Tibial nerve (tissue), 4 donors: ENCODE measurements at regions not wholly inside any gene's neighbourhood (a gene's known extent, or its start where the extent isn't known, plus 50 kb on each side); places are given as distances from the start of the nearest gene placed in this dataset.

Experiments
- EP300 ChIP-seq, 2 donors: sonication (generic); formaldehyde crosslinking; IDR thresholded peaks; one replicate each; pipeline ENCODE4 v1.6.1; 2017; ENCODE audit warnings: antibody characterized with exemption in 2 of 2, mild to moderate bottlenecking in 1 of 2
- TF ChIP-seq, protein P1 (sequence below), 5 experiments: fragments of 200-600 bp in 3 of 5; fragments of 450-650 bp in 2 of 5; sonication (generic) in 3 of 5; IDR thresholded peaks; one replicate each; pipeline ENCODE4 v1.5.1; 2016 to 2019; ENCODE audit warnings: antibody characterized with exemption in 5 of 5, mild to moderate bottlenecking in 3 of 5, moderate library complexity in 2 of 5

- TF ChIP-seq, protein P1, sequence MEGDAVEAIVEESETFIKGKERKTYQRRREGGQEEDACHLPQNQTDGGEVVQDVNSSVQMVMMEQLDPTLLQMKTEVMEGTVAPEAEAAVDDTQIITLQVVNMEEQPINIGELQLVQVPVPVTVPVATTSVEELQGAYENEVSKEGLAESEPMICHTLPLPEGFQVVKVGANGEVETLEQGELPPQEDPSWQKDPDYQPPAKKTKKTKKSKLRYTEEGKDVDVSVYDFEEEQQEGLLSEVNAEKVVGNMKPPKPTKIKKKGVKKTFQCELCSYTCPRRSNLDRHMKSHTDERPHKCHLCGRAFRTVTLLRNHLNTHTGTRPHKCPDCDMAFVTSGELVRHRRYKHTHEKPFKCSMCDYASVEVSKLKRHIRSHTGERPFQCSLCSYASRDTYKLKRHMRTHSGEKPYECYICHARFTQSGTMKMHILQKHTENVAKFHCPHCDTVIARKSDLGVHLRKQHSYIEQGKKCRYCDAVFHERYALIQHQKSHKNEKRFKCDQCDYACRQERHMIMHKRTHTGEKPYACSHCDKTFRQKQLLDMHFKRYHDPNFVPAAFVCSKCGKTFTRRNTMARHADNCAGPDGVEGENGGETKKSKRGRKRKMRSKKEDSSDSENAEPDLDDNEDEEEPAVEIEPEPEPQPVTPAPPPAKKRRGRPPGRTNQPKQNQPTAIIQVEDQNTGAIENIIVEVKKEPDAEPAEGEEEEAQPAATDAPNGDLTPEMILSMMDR (IDR thresholded peaks at IDR 0.05): no peak
- TF ChIP-seq EP300 (IDR thresholded peaks at IDR 0.05): no peak
Observed at GRCh38 chr11:15547685-15548084, 433.0 kb downstream of the INSC start.
